ENCODE measurements at regions not wholly inside any gene's neighbourhood (a gene's known extent, or its start where the extent isn't known, plus 50 kb on each side); places are given as distances from the start of the nearest gene placed in this dataset.

DNA sequence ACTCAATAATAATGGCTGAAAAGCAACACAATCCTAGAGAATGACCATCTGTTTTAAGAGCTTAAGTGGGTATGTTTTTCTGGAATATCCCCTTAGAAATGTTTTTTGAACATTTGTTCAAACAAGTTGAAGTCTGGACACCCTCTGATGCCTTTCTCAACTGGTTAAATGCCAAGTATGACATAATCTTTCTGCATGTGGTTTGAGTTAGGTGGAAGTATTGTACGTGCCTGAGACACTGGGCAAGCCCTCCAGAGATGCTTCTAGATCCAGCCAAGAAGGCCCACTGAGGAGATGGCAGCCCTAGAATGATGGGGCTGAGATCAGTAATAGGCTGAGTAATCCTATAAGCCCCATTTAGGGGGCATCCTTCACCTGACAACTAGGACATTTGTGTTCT lies 493.1 kb downstream of the MAGEE1 start:
- TF ChIP-seq, protein P1, sequence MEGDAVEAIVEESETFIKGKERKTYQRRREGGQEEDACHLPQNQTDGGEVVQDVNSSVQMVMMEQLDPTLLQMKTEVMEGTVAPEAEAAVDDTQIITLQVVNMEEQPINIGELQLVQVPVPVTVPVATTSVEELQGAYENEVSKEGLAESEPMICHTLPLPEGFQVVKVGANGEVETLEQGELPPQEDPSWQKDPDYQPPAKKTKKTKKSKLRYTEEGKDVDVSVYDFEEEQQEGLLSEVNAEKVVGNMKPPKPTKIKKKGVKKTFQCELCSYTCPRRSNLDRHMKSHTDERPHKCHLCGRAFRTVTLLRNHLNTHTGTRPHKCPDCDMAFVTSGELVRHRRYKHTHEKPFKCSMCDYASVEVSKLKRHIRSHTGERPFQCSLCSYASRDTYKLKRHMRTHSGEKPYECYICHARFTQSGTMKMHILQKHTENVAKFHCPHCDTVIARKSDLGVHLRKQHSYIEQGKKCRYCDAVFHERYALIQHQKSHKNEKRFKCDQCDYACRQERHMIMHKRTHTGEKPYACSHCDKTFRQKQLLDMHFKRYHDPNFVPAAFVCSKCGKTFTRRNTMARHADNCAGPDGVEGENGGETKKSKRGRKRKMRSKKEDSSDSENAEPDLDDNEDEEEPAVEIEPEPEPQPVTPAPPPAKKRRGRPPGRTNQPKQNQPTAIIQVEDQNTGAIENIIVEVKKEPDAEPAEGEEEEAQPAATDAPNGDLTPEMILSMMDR (IDR thresholded peaks at IDR 0.05) = no peak
- no peak for TF ChIP-seq POLR2A (IDR thresholded peaks at IDR 0.05)

All from adrenal gland (tissue), 5 donors.